HG02759 (cell line): ENCODE measurements at regions not wholly inside any gene's neighbourhood (a gene's known extent, or its start where the extent isn't known, plus 50 kb on each side); places are given as distances from the start of the nearest gene placed in this dataset.
"Not testable (repeated sequence)": the region's sequence is repeated elsewhere in the genome, so short reads cannot be mapped to it uniquely, and the experiment has no call there.

Experiments used
- ATAC-seq: cut with Tn5 transposase; IDR thresholded peaks from one replicate; pipeline ENCODE4 v1.9.1; 2021; ENCODE audit warnings: mild to moderate bottlenecking, moderate library complexity; ENCODE audit not compliant: unreplicated experiment

- ATAC-seq = peak; percentile 92
Measured at GRCh38 chr12:76183459-76184186, 99.1 kb upstream of the NAP1L1 start.

GRCh38 chr12:76180401-76181277 lies 96.2 kb upstream of the NAP1L1 start:
- ATAC-seq = no peak

- ATAC-seq = no peak
Measured at GRCh38 chr12:76178452-76178851, 94.0 kb upstream of the NAP1L1 start.

- ATAC-seq = no peak
Measured at GRCh38 chr12:76177821-76178220, 93.3 kb upstream of the NAP1L1 start.

- ATAC-seq = no peak
Measured at GRCh38 chr12:76176940-76177339, 92.5 kb upstream of the NAP1L1 start.

GRCh38 chr12:76175946-76176345 lies 91.5 kb upstream of the NAP1L1 start:
- not testable (repeated sequence) for ATAC-seq

GRCh38 chr12:76173756-76174155 lies 89.3 kb upstream of the NAP1L1 start:
- no peak for ATAC-seq

GRCh38 chr12:76158518-76159321 lies 74.2 kb upstream of the NAP1L1 start:
- peak; percentile 99 for ATAC-seq

GRCh38 chr12:76156726-76157125 lies 72.2 kb upstream of the NAP1L1 start:
- ATAC-seq = no peak

- ATAC-seq = no peak
Measured at GRCh38 chr12:76156314-76156713, 71.8 kb upstream of the NAP1L1 start.

- ATAC-seq = no peak
Measured at GRCh38 chr12:76155157-76155670, 70.7 kb upstream of the NAP1L1 start.

- no peak for ATAC-seq
Measured at GRCh38 chr12:76153616-76154015, 69.1 kb upstream of the NAP1L1 start.

- ATAC-seq = peak; percentile 91
Measured at GRCh38 chr12:76152181-76152807, 67.8 kb upstream of the NAP1L1 start.

GRCh38 chr12:76144245-76144549 lies 59.7 kb upstream of the NAP1L1 start:
- ATAC-seq = no peak

GRCh38 chr12:76143343-76144244 lies 59.1 kb upstream of the NAP1L1 start:
- peak; percentile 98 for ATAC-seq

- no peak for ATAC-seq
Measured at GRCh38 chr12:76142305-76142704, 57.8 kb upstream of the NAP1L1 start.

- ATAC-seq = no peak
Measured at GRCh38 chr12:76138656-76139055, 54.2 kb upstream of the NAP1L1 start.

GRCh38 chr12:76137606-76138005 lies 53.1 kb upstream of the NAP1L1 start:
- ATAC-seq = no peak

- no peak for ATAC-seq
Measured at GRCh38 chr12:76135456-76135855, 51.0 kb upstream of the NAP1L1 start.
